Gastrocnemius medialis (tissue), 4 donors: ENCODE measurements at regions not wholly inside any gene's neighbourhood (a gene's known extent, or its start where the extent isn't known, plus 50 kb on each side); places are given as distances from the start of the nearest gene placed in this dataset.

Experiments used
- ATAC-seq, 2 donors: fragments of 150-250 bp; one replicate each; pipeline ENCODE4 v1.9.1; 2016
- DNase-seq, 2 donors: peaks; one replicate each; pipeline ENCODE4 v3.0.0-alpha.2; 2019
- H3K27ac ChIP-seq, 4 donors: fragments of 200-600 bp; sonication (generic); 1 replicate in 1 of 4; 2 replicates in 3 of 4; pipeline ENCODE4 v1.5.1; 2016 to 2018; ENCODE audit warnings: mild to moderate bottlenecking in 2 of 4, moderate library complexity in 1 of 4
- H3K27me3 ChIP-seq, 3 donors: fragments of 200-600 bp; sonication (generic) in 2 of 3; 1 replicate in 1 of 3; 2 replicates in 2 of 3; pipeline versions ENCODE4 v1.5.1 to v1.6.0; 2016 to 2019; ENCODE audit warnings: mild to moderate bottlenecking in 1 of 3, moderate library complexity in 1 of 3
- H3K36me3 ChIP-seq, 2 donors: fragments of 200-600 bp; sonication (generic) in 1 of 2; one replicate each; pipeline ENCODE4 v1.5.1; 2017 to 2018
- H3K4me1 ChIP-seq, 2 donors: fragments of 200-600 bp; sonication (generic) in 1 of 2; one replicate each; pipeline ENCODE4 v1.5.1; 2016 to 2017; ENCODE audit warnings: mild to moderate bottlenecking in 2 of 2
- H3K4me3 ChIP-seq, 4 donors: fragments of 200-600 bp; sonication (generic) in 3 of 4; 1 replicate in 1 of 4; 2 replicates in 3 of 4; pipeline ENCODE4 v1.5.1; 2016 to 2019; ENCODE audit warnings: mild to moderate bottlenecking in 2 of 4
- H3K9me3 ChIP-seq, 3 donors: fragments of 200-600 bp; sonication (generic) in 2 of 3; 1 replicate in 1 of 3; 2 replicates in 2 of 3; pipeline ENCODE4 v1.5.1; 2016 to 2019
- CTCF ChIP-seq, 5 experiments: fragments of 450-650 bp in 3 of 5; fragments of 200-600 bp in 2 of 5; sonication (generic) in 2 of 5; IDR thresholded peaks in 4 of 5; conservative IDR thresholded peaks in 1 of 5; 1 replicate in 4 of 5; 2 replicates in 1 of 5; pipeline ENCODE4 v1.5.1; 2016 to 2019; ENCODE audit warnings: antibody characterized with exemption in 5 of 5, mild to moderate bottlenecking in 3 of 5, moderate library complexity in 3 of 5
- POLR2A ChIP-seq, 2 donors: fragments of 450-650 bp; IDR thresholded peaks; one replicate each; pipeline ENCODE4 v1.6.1; 2017; ENCODE audit warnings: antibody characterized with exemption in 2 of 2, mild to moderate bottlenecking in 2 of 2, moderate library complexity in 2 of 2
- in situ Hi-C, 4 donors: fragments of 200-750 bp; cut with MboI; loops; one replicate each; pipeline versions ENCODE4 v1.15.0 to v1.8.0; 2017; ENCODE audit warnings: low sequenced_read_pairs in 4 of 4
- intact Hi-C: fragments of 100-400 bp; cut with DNase I; formaldehyde crosslinking; loops from one replicate; pipeline ENCODE4 v1.15.1; 2023; ENCODE audit warnings: low total_unique reads

DNA sequence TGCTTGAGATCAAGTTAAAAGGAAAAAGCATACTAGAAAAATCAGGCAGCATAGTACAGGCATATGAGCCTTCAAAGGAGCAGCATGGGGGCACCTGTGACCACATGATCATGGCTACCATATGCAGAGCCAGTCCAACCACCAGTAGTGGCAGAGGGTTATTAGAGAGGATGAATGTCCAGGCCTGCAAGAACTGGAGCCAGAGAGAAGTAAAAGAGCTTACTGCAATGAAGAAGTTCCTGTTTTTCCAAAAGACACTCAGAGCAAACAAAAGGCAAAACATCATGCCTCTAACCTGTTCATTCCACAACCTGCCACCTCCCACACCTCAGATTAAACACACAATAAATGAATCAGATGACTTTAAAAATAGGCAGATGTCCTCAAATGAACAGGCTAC lies 99.6 kb upstream of the NAMPT start:
- H3K27me3 ChIP-seq: no peaks in the 10 kb centered on the region
- intact Hi-C loops: no loop called here
- ATAC-seq (no peak), DNase-seq (no peak)
- in situ Hi-C loops: no loop called here
- TF ChIP-seq CTCF (IDR thresholded peaks at IDR 0.05 in 4 of 5, conservative IDR thresholded peaks at IDR 0.05 in 1 of 5) (no peak), POLR2A (IDR thresholded peaks at IDR 0.05) (no peak)
- no peak overlapping the region for H3K27ac ChIP-seq
- no peaks in the 10 kb centered on the region for H3K9me3 ChIP-seq
- H3K4me3 ChIP-seq: no peak overlapping the region
- H3K36me3 ChIP-seq: no peaks in the 10 kb centered on the region
- no peaks in the 10 kb centered on the region for H3K4me1 ChIP-seq

DNA sequence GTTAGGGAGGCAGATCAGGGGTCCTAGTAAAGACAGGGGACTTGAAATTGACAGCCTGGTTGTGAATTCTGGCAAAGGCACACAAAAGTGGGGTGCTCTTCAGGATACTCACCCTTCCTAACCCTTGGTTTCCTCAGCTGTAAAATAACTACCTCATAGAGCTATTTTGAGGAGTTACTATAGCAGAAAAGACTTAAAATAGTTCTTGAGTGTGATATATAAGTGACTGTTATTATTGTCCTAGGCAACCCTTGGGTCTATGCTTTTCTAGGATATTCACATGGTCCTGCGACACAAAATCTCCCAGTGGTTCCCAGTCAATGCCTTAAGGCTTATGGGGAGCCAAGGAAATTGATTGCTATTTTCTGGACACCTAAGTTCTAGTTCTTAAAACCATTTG lies 98.1 kb upstream of the NAMPT start:
- in situ Hi-C loops: no loop called here
- Histone ChIP-seq H3K36me3 (no peaks in the 10 kb centered on the region), H3K4me1 (no peaks in the 10 kb centered on the region), H3K4me3 (no peak overlapping the region), H3K27me3 (no peaks in the 10 kb centered on the region), H3K9me3 (no peaks in the 10 kb centered on the region), H3K27ac (no peak overlapping the region)
- TF ChIP-seq POLR2A (IDR thresholded peaks at IDR 0.05): no peak
- TF ChIP-seq CTCF (IDR thresholded peaks at IDR 0.05 in 4 of 5, conservative IDR thresholded peaks at IDR 0.05 in 1 of 5): no peak
- no peak for ATAC-seq
- no peak for DNase-seq
- intact Hi-C loops: no loop called here

DNA sequence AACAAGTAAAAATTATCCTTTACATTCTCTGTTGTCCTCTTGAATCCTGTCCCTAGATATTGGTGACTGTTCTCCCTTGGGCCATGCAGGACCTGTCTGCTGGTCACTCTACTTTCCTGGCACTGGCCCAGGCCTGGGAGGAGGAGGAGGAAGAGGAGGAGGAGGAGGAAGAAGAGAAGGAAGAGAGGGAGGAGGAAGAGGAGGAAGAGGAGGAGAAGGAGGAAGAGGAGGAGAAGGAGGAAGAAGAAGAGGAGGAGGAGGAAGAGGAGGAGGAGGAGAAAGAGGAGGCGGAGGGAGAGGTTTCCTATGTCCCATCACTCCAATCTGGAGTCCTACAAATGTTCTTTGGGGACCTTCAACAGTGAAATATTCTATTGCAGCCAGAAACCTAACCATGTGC lies 97.3 kb upstream of the NAMPT start:
- Histone ChIP-seq H3K36me3 (no peaks in the 10 kb centered on the region), H3K4me3 (no peak overlapping the region), H3K9me3 (no peaks in the 10 kb centered on the region), H3K27ac (no peak overlapping the region), H3K4me1 (no peaks in the 10 kb centered on the region), H3K27me3 (no peaks in the 10 kb centered on the region)
- TF ChIP-seq POLR2A (IDR thresholded peaks at IDR 0.05) (no peak), CTCF (IDR thresholded peaks at IDR 0.05 in 4 of 5, conservative IDR thresholded peaks at IDR 0.05 in 1 of 5) (no peak)
- no peak for ATAC-seq
- intact Hi-C loops: no loop called here
- no peak for DNase-seq
- in situ Hi-C loops: no loop called here

DNA sequence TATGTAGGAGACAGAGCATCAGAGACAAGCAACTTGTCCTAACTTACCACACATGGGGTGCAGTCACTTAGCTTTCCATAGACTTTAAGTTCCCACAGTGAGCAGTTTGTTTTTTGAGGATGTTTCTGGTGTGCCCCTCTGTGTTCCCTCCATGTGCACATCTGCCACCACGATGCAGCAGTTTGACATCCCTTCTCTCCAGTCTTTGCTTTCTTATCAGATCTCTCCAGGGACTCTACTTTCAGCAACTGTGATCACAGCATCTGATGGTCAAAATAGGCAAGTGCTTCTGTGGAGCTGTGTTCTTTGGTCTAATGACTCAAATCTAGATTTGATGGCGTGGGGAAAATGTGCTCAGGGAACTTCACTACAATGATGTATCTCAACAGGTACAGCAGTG lies 96.5 kb upstream of the NAMPT start:
- H3K4me3 ChIP-seq: no peak overlapping the region
- no peak for DNase-seq

More for the DNA sequence above, 96.5 kb upstream of the NAMPT start:
- H3K27ac ChIP-seq: no peak overlapping the region
- H3K4me1 ChIP-seq: no peaks in the 10 kb centered on the region
- no peaks in the 10 kb centered on the region for H3K9me3 ChIP-seq
- no peak for TF ChIP-seq POLR2A (IDR thresholded peaks at IDR 0.05)
- TF ChIP-seq CTCF (IDR thresholded peaks at IDR 0.05 in 4 of 5, conservative IDR thresholded peaks at IDR 0.05 in 1 of 5): no peak
- H3K27me3 ChIP-seq: no peaks in the 10 kb centered on the region
- in situ Hi-C loops: no loop called here
- intact Hi-C loops: no loop called here
- ATAC-seq: no peak
- H3K36me3 ChIP-seq: no peaks in the 10 kb centered on the region
